ENCODE measurements at regions not wholly inside any gene's neighbourhood (a gene's known extent, or its start where the extent isn't known, plus 50 kb on each side); places are given as distances from the start of the nearest gene placed in this dataset.

GRCh38 chr19:28436320-28436719 is 776.6 kb downstream of the UQCRFS1 start:
- TF ChIP-seq, protein P1, sequence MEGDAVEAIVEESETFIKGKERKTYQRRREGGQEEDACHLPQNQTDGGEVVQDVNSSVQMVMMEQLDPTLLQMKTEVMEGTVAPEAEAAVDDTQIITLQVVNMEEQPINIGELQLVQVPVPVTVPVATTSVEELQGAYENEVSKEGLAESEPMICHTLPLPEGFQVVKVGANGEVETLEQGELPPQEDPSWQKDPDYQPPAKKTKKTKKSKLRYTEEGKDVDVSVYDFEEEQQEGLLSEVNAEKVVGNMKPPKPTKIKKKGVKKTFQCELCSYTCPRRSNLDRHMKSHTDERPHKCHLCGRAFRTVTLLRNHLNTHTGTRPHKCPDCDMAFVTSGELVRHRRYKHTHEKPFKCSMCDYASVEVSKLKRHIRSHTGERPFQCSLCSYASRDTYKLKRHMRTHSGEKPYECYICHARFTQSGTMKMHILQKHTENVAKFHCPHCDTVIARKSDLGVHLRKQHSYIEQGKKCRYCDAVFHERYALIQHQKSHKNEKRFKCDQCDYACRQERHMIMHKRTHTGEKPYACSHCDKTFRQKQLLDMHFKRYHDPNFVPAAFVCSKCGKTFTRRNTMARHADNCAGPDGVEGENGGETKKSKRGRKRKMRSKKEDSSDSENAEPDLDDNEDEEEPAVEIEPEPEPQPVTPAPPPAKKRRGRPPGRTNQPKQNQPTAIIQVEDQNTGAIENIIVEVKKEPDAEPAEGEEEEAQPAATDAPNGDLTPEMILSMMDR (conservative IDR thresholded peaks at IDR 0.05): no peak
- TF ChIP-seq EZH2 (IDR thresholded peaks at IDR 0.05; ENCODE audit: low read depth): no peak

All from PC-9 (cell line).